Activated B cell treated with CpG ODN at 0.5 μM for 24 hours (primary cell): ENCODE measurements at regions not wholly inside any gene's neighbourhood (a gene's known extent, or its start where the extent isn't known, plus 50 kb on each side); places are given as distances from the start of the nearest gene placed in this dataset.

Experiments
- ATAC-seq: fragments of 200-7000 bp; cut with Tn5 transposase; one replicate; pipeline ENCODE4 v1.10.0; 2021; ENCODE audit warnings: low read depth, mild to moderate bottlenecking, moderate library complexity
- CTCF ChIA-PET: fragments of 350-600 bp; sonication (Branson Sonifier 250); formaldehyde crosslinking; loops from one replicate; lab custom pipeline; 2021; ENCODE audit warnings: antibody characterized with exemption; lab: Charles Lee
- POLR2A ChIA-PET: fragments of 350-600 bp; sonication (Branson Sonifier 250); formaldehyde crosslinking; loops from one replicate; lab custom pipeline; 2021; ENCODE audit warnings: antibody characterized with exemption; lab: Charles Lee
- DNase-seq: peaks from one replicate; pipeline ENCODE4 v3.0.0; 2022
- H3K27ac Mint-ChIP-seq: one replicate; pipeline ENCODE4 v1.8.0; 2020; ENCODE audit warnings: mixed read lengths
- H3K27me3 Mint-ChIP-seq: one replicate; pipeline ENCODE4 v1.8.0; 2021; ENCODE audit warnings: mixed read lengths
- H3K36me3 Mint-ChIP-seq: one replicate; pipeline ENCODE4 v1.8.0; 2021; ENCODE audit warnings: low read depth, mixed read lengths
- H3K4me1 Mint-ChIP-seq: one replicate; pipeline ENCODE4 v1.8.0; 2021; ENCODE audit warnings: mixed read lengths
- H3K4me3 Mint-ChIP-seq: one replicate; pipeline ENCODE4 v1.8.0; 2020; ENCODE audit warnings: mild to moderate bottlenecking, mixed read lengths
- H3K9me3 Mint-ChIP-seq: one replicate; pipeline ENCODE4 v1.8.0; 2020; ENCODE audit warnings: mixed read lengths
- intact Hi-C: fragments of 100-400 bp; cut with micrococcal nuclease; formaldehyde crosslinking; loops from one replicate; pipeline ENCODE4 v1.15.1; 2024
- TF ChIP-seq, protein P1 (sequence below): fragments of 200-600 bp; IDR thresholded peaks from one replicate; pipeline ENCODE4 v1.8.0; 2022; ENCODE audit warnings: antibody characterized with exemption, mild to moderate bottlenecking

DNA sequence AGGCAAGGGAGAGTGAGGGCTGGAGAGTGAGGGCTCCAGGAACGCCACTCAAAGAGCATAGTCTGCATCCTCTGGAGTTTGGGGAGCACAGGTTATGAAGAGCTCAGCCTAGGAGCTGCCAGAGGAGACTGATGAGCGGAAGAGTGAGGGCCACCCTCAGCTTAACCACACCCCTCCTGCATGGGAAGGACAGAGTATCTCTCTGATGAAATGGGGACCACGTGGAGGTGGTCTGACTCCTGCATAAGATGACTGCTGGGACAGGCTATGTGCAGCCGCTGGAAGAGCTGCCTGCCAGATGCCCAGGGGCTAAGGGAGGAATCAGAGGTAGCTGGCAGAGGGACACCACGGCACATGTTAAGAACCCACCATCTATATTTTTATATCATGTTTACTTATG lies 162.9 kb upstream of the POU2AF2 start:
- no peaks in the 10 kb centered on the region for H3K27me3 Mint-ChIP-seq
- no peaks in the 10 kb centered on the region for H3K36me3 Mint-ChIP-seq
- no peak overlapping the region for H3K4me3 Mint-ChIP-seq
- CTCF ChIA-PET, result no interaction called here
- H3K4me1 Mint-ChIP-seq, result no peaks in the 10 kb centered on the region
- no peak for DNase-seq
- H3K27ac Mint-ChIP-seq, result no peak overlapping the region
- TF ChIP-seq, protein P1, sequence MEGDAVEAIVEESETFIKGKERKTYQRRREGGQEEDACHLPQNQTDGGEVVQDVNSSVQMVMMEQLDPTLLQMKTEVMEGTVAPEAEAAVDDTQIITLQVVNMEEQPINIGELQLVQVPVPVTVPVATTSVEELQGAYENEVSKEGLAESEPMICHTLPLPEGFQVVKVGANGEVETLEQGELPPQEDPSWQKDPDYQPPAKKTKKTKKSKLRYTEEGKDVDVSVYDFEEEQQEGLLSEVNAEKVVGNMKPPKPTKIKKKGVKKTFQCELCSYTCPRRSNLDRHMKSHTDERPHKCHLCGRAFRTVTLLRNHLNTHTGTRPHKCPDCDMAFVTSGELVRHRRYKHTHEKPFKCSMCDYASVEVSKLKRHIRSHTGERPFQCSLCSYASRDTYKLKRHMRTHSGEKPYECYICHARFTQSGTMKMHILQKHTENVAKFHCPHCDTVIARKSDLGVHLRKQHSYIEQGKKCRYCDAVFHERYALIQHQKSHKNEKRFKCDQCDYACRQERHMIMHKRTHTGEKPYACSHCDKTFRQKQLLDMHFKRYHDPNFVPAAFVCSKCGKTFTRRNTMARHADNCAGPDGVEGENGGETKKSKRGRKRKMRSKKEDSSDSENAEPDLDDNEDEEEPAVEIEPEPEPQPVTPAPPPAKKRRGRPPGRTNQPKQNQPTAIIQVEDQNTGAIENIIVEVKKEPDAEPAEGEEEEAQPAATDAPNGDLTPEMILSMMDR, result no peak
- no peaks in the 10 kb centered on the region for H3K9me3 Mint-ChIP-seq
- intact Hi-C loops, result no loop called here
- ATAC-seq, result no peak
- POLR2A ChIA-PET, result no interaction called here

DNA sequence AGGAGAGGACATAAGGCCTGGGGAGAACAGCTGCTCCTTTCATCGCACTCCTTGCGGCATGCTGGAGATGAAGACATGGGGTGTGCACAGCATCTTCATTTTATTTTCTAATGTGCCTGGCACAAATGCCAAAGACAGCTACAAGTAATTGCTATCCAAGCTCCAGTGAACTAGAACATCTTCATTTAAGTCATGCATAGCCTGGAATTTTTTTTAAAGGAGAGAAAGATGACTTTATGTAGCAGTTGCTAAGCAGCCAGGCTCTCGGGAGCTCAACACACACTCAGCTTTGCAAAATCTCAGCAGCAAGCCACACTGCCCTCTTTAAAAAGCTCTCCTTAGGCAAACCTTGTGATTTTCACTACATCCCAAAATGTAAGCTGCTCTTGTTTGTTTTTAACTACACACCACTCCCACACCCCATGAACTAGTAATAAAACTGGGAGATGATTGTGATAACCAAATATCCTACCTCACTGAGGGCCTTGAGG lies 164.5 kb upstream of the POU2AF2 start:
- no peak for DNase-seq
- no peaks in the 10 kb centered on the region for H3K27me3 Mint-ChIP-seq
- no peak for ATAC-seq
- no peak overlapping the region for H3K4me3 Mint-ChIP-seq
- ChIA-PET CTCF (no interaction called here), POLR2A (no interaction called here)
- no peaks in the 10 kb centered on the region for H3K9me3 Mint-ChIP-seq
- no peaks in the 10 kb centered on the region for H3K4me1 Mint-ChIP-seq
- no peak overlapping the region for H3K27ac Mint-ChIP-seq
- intact Hi-C loops, result no loop called here
- H3K36me3 Mint-ChIP-seq, result no peaks in the 10 kb centered on the region
- TF ChIP-seq, protein P1, result no peak

DNA sequence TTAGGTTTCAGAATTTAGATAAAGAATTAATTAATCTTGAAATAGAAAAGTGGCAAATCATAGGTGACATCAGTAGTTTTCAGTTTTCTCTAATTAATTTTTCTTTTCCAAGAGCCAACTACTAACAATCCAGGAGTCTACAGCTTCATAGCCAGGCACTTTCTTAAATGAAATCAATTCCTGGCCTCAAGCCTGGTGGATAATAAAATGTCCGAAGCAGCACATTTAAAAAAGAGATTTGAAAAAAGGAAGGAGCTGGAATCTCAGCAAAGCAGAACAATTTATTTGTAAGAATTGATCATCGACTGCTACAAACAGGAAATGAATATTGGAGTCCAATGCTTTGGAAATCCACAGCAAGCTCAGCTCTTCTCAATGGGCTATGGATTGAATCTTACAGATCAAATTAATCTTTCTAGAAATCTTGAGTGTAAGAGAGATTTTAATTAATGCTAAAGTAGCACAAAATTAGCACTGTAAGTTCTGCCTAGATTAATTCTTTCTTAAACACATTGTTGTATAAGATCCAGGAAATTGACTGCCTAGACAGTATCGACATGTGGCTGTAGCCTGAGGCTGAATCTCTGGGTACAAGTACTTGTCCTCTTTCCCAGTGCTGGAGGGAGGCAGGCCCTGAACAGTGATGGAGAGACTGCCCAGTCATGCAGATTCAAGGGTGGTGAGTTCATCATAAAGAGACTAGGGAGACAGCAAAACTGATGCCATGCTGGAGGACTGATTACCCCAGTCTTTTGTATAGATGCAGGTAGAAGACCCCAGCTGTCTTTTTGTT lies 167.8 kb upstream of the POU2AF2 start:
- no peak overlapping the region for H3K4me3 Mint-ChIP-seq
- H3K9me3 Mint-ChIP-seq, result no peaks in the 10 kb centered on the region
- TF ChIP-seq, protein P1, result no peak
- no peak for DNase-seq
- no peaks in the 10 kb centered on the region for H3K4me1 Mint-ChIP-seq
- no peak for ATAC-seq
- intact Hi-C loops, result no loop called here
- no peaks in the 10 kb centered on the region for H3K36me3 Mint-ChIP-seq
- POLR2A ChIA-PET, result no interaction called here
- CTCF ChIA-PET, result no interaction called here
- no peaks in the 10 kb centered on the region for H3K27me3 Mint-ChIP-seq
- H3K27ac Mint-ChIP-seq, result no peak overlapping the region

DNA sequence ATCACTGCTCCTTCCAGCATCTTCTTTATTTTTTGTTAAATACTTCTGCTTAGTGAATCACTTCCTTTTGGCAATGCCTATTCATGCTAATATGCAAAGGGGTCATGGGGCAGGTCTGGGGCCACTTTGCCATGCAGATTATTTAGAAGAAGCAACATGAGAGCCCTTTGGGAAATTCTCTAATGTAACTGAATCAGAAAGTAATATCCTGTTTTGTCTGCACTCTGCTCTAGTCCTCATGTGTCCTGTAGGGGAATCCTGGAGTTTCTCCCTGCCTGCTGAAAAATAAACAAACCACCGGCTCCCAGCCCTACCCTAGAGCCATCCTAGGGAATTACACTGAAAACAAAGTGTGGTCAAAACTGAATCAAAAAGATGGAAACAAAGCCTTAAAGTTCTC lies 176.5 kb upstream of the POU2AF2 start:
- ATAC-seq (no peak), DNase-seq (no peak)
- H3K4me1 Mint-ChIP-seq, result peaks cover 4% of the 10 kb centered on the region

DNA sequence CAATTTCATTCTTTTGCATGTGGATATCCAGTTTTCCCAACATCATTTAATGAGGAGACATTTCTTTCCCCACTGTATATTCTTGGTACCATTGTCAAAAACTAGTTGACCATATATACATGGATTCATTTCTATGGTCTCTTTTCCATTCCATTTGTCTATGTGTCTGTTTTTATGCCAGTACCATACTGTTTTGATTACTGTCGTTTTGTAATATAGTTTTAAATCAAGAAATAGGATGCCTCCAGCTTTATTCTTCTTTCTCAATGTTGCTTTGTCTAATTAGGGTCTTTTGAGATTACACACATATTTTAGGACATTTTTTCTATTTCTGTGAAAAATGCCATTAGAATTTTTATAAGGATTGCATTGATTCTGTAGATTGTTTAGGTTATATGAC lies 177.5 kb upstream of the POU2AF2 start:
- CTCF ChIA-PET, result no interaction called here
- Mint-ChIP-seq H3K36me3 (peaks cover 2% of the 10 kb centered on the region), H3K27ac (no peak overlapping the region), H3K4me3 (no peak overlapping the region), H3K9me3 (peaks cover 2% of the 10 kb centered on the region), H3K27me3 (no peaks in the 10 kb centered on the region), H3K4me1 (peaks cover 4% of the 10 kb centered on the region)
- ATAC-seq (no peak), DNase-seq (no peak)
- intact Hi-C loops, result no loop called here
- TF ChIP-seq, protein P1, result no peak
- POLR2A ChIA-PET, result no interaction called here

More for the DNA sequence above, 176.5 kb upstream of the POU2AF2 start:
- Mint-ChIP-seq H3K27me3 (no peaks in the 10 kb centered on the region), H3K27ac (no peak overlapping the region), H3K4me3 (no peak overlapping the region), H3K9me3 (peaks cover 2% of the 10 kb centered on the region), H3K36me3 (peaks cover 2% of the 10 kb centered on the region)
- TF ChIP-seq, protein P1, result no peak
- POLR2A ChIA-PET, result no interaction called here
- intact Hi-C loops, result no loop called here
- CTCF ChIA-PET, result no interaction called here
